K562 (cell line): ENCODE measurements at regions not wholly inside any gene's neighbourhood (a gene's known extent, or its start where the extent isn't known, plus 50 kb on each side); places are given as distances from the start of the nearest gene placed in this dataset.

Source experiments
- BRD4 ChIP-seq: fragments of 200-600 bp; sonication (generic); IDR thresholded peaks from 2 replicates; pipeline ENCODE4 v1.6.1; 2017; ENCODE audit warnings: inconsistent platforms
- CBX3 ChIP-seq, 2 experiments: IDR thresholded peaks; 1 replicate in 1 of 2; 2 replicates in 1 of 2; pipeline ENCODE4 v1.6.1; 2012; ENCODE audit warnings: inconsistent platforms in 2 of 2, low read length in 2 of 2, borderline replicate concordance in 1 of 2, control low read depth in 1 of 2
- ETV1 ChIP-seq: fragments of 450-650 bp; conservative IDR thresholded peaks from 2 replicates; pipeline ENCODE4 v1.6.1; 2016; ENCODE audit warnings: missing genetic modification characterization, control low read depth, low read depth, missing compliant biosample characterization
- FOXJ3 ChIP-seq: sonication (generic); formaldehyde crosslinking; IDR thresholded peaks from 2 replicates; pipeline ENCODE4 v1.4.0; 2020; ENCODE audit warnings: mild to moderate bottlenecking, missing genetic modification reagents
- ILF3 ChIP-seq: fragments of 450-650 bp; IDR thresholded peaks from 2 replicates; pipeline ENCODE4 v1.6.1; 2018; ENCODE audit warnings: antibody characterized with exemption, mild to moderate bottlenecking, moderate library complexity, borderline replicate concordance
- JUND ChIP-seq, 2 experiments: IDR thresholded peaks; 2 replicates in 1 of 2; 3 replicates in 1 of 2; pipeline ENCODE4 v1.6.1; 2011; ENCODE audit warnings: borderline replicate concordance in 2 of 2, low read depth in 2 of 2, low read length in 2 of 2, improper control_type of control experiment in 1 of 2, missing biosample characterization in 1 of 2, missing genetic modification characterization in 1 of 2, missing genetic modification reagents in 1 of 2
- NCOA2 ChIP-seq, 2 experiments: fragments of 450-650 bp; IDR thresholded peaks; 2 replicates each; pipeline ENCODE4 v1.6.1; 2018; ENCODE audit warnings: mild to moderate bottlenecking in 2 of 2, moderate library complexity in 1 of 2; ENCODE audit not compliant: partially characterized antibody in 2 of 2
- PURB ChIP-seq: sonication (generic); formaldehyde crosslinking; IDR thresholded peaks from 2 replicates; pipeline ENCODE4 v1.9.0; 2021; ENCODE audit warnings: low read depth, mild to moderate bottlenecking, missing genetic modification reagents
- SAFB2 ChIP-seq: fragments of 200-400 bp; formaldehyde crosslinking; IDR thresholded peaks from 2 replicates; pipeline ENCODE4 v1.6.1; 2018; ENCODE audit warnings: borderline replicate concordance, low read length, low read depth, moderate library complexity; ENCODE audit not compliant: severe bottlenecking
- SMAD4 ChIP-seq: fragments of 250-450 bp; sonication (Bioruptor Pico); conservative IDR thresholded peaks from 2 replicates; pipeline ENCODE4 v1.8.0; 2021; ENCODE audit warnings: inconsistent platforms, mild to moderate bottlenecking, moderate library complexity
- SOX6 ChIP-seq: fragments of 450-650 bp; IDR thresholded peaks from 2 replicates; pipeline ENCODE4 v1.6.1; 2014; ENCODE audit warnings: mild to moderate bottlenecking
- TARDBP ChIP-seq: fragments of 450-650 bp; IDR thresholded peaks from 2 replicates; pipeline ENCODE4 v1.6.1; 2016
- ZEB2 ChIP-seq: fragments of 450-650 bp; IDR thresholded peaks from 2 replicates; pipeline ENCODE4 v1.6.1; 2016
- ZNF232 ChIP-seq: sonication (generic); formaldehyde crosslinking; IDR thresholded peaks from 2 replicates; pipeline ENCODE4 v1.8.0; 2022; ENCODE audit warnings: mild to moderate bottlenecking, missing genetic modification reagents
- TF ChIP-seq, protein P1 (sequence below): conservative IDR thresholded peaks from 2 replicates; pipeline ENCODE4 v1.6.1; 2011; ENCODE audit warnings: low read depth, mild to moderate bottlenecking, low read length; ENCODE audit not compliant: control insufficient read depth
- TF ChIP-seq, protein P2 (sequence below): fragments of 450-650 bp; IDR thresholded peaks from 2 replicates; pipeline ENCODE4 v1.7.1; 2018; ENCODE audit warnings: mild to moderate bottlenecking, low read depth; ENCODE audit not compliant: partially characterized antibody
- TF ChIP-seq, protein P3 (sequence below): sonication (generic); formaldehyde crosslinking; IDR thresholded peaks from 2 replicates; pipeline ENCODE4 v1.8.1; 2023; ENCODE audit warnings: mild to moderate bottlenecking, missing genetic modification reagents
- TF ChIP-seq, protein P4 (sequence below), 2 experiments: IDR thresholded peaks in 1 of 2; conservative IDR thresholded peaks in 1 of 2; 2 replicates each; pipeline ENCODE4 v1.6.1; 2016; ENCODE audit warnings: low read depth in 2 of 2, mild to moderate bottlenecking in 1 of 2, missing compliant biosample characterization in 1 of 2, missing genetic modification characterization in 1 of 2, moderate library complexity in 1 of 2

DNA sequence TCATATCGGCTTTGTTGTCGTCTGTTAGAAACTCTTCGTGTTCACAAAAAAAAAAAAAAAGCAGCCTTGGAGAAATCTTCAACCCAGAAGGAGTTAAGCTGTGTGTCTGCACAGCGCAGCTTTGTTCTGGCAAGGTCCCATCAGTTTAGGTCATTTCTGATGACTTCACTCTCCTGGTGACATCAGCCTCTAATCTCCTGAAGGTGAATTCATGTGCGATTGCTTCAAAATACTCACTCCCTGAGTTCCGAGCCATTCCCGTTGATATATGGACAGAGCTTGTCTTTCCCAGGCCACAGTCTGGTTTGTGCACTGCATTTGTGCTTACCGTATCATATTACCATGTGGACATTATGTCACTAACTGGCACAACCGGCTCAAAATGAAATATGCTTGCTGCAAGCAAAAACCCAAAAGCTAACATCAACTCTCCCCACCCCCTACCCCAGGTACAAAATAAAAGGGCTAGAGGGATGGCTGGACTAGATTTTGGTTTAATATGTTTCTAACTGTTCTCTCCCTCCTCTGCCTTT is 342.4 kb downstream of the KCNRG start (continued):
- TF ChIP-seq, protein P1, sequence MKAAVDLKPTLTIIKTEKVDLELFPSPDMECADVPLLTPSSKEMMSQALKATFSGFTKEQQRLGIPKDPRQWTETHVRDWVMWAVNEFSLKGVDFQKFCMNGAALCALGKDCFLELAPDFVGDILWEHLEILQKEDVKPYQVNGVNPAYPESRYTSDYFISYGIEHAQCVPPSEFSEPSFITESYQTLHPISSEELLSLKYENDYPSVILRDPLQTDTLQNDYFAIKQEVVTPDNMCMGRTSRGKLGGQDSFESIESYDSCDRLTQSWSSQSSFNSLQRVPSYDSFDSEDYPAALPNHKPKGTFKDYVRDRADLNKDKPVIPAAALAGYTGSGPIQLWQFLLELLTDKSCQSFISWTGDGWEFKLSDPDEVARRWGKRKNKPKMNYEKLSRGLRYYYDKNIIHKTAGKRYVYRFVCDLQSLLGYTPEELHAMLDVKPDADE = no peak
- TF ChIP-seq ZNF232 (CRISPR knock-in tag) = no peak
- TF ChIP-seq ETV1 (tag) = no peak
- TF ChIP-seq, protein P2, sequence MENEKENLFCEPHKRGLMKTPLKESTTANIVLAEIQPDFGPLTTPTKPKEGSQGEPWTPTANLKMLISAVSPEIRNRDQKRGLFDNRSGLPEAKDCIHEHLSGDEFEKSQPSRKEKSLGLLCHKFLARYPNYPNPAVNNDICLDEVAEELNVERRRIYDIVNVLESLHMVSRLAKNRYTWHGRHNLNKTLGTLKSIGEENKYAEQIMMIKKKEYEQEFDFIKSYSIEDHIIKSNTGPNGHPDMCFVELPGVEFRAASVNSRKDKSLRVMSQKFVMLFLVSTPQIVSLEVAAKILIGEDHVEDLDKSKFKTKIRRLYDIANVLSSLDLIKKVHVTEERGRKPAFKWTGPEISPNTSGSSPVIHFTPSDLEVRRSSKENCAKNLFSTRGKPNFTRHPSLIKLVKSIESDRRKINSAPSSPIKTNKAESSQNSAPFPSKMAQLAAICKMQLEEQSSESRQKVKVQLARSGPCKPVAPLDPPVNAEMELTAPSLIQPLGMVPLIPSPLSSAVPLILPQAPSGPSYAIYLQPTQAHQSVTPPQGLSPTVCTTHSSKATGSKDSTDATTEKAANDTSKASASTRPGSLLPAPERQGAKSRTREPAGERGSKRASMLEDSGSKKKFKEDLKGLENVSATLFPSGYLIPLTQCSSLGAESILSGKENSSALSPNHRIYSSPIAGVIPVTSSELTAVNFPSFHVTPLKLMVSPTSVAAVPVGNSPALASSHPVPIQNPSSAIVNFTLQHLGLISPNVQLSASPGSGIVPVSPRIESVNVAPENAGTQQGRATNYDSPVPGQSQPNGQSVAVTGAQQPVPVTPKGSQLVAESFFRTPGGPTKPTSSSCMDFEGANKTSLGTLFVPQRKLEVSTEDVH = no peak
- no peak for TF ChIP-seq BRD4
- peak; percentile 16; the same call in 1 of the 2 replicates for TF ChIP-seq SOX6
- no peak for TF ChIP-seq NCOA2 (IDR thresholded peaks at IDR 0.05; ENCODE audit: partially characterized antibody in 2 of 2)
- no peak for TF ChIP-seq PURB
- TF ChIP-seq JUND (IDR thresholded peaks at IDR 0.05; ENCODE audit: borderline replicate concordance, low read depth, low read length) = peak; percentile 95
- TF ChIP-seq JUND (tag; IDR thresholded peaks at IDR 0.05; ENCODE audit: borderline replicate concordance, low read depth, low read length) = peak; percentile 97
- no peak for TF ChIP-seq FOXJ3 (CRISPR knock-in tag)
- no peak for TF ChIP-seq CBX3 (IDR thresholded peaks at IDR 0.05; ENCODE audit: borderline replicate concordance in 1 of 2, low read length in 2 of 2)
- TF ChIP-seq SMAD4 (CRISPR knock-in tag) = no peak
- 0 out of 2 replicates have a peak, but pooled peaks have one; percentile 34 for TF ChIP-seq ZEB2
- TF ChIP-seq, protein P3, sequence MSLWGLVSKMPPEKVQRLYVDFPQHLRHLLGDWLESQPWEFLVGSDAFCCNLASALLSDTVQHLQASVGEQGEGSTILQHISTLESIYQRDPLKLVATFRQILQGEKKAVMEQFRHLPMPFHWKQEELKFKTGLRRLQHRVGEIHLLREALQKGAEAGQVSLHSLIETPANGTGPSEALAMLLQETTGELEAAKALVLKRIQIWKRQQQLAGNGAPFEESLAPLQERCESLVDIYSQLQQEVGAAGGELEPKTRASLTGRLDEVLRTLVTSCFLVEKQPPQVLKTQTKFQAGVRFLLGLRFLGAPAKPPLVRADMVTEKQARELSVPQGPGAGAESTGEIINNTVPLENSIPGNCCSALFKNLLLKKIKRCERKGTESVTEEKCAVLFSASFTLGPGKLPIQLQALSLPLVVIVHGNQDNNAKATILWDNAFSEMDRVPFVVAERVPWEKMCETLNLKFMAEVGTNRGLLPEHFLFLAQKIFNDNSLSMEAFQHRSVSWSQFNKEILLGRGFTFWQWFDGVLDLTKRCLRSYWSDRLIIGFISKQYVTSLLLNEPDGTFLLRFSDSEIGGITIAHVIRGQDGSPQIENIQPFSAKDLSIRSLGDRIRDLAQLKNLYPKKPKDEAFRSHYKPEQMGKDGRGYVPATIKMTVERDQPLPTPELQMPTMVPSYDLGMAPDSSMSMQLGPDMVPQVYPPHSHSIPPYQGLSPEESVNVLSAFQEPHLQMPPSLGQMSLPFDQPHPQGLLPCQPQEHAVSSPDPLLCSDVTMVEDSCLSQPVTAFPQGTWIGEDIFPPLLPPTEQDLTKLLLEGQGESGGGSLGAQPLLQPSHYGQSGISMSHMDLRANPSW (CRISPR knock-in tag) = no peak
- TF ChIP-seq, protein P4, sequence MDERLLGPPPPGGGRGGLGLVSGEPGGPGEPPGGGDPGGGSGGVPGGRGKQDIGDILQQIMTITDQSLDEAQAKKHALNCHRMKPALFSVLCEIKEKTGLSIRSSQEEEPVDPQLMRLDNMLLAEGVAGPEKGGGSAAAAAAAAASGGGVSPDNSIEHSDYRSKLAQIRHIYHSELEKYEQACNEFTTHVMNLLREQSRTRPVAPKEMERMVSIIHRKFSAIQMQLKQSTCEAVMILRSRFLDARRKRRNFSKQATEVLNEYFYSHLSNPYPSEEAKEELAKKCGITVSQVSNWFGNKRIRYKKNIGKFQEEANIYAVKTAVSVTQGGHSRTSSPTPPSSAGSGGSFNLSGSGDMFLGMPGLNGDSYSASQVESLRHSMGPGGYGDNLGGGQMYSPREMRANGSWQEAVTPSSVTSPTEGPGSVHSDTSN (CRISPR knock-in tag; IDR thresholded peaks at IDR 0.05; ENCODE audit: low read depth) = no peak
- TF ChIP-seq, protein P4 (tag; conservative IDR thresholded peaks at IDR 0.05; ENCODE audit: low read depth) = peak; percentile 60
- no peak for TF ChIP-seq ILF3
- TF ChIP-seq TARDBP = no peak
- TF ChIP-seq SAFB2 = no peak
